HL-60 (cell line): ENCODE measurements at regions not wholly inside any gene's neighbourhood (a gene's known extent, or its start where the extent isn't known, plus 50 kb on each side); places are given as distances from the start of the nearest gene placed in this dataset.

Experiments used
- DNase-seq, 2 experiments: peaks; one replicate each; pipeline ENCODE4 v3.0.0-alpha.2; 2010 to 2020; ENCODE audit warnings: low read depth in 1 of 2, low spot score in 1 of 2
- H3K27ac ChIP-seq: fragments of 250-450 bp; sonication (Bioruptor Pico); replicated peaks from 2 replicates; pipeline ENCODE4 v1.5.1; 2020; ENCODE audit warnings: mild to moderate bottlenecking, moderate library complexity
- H3K27me3 ChIP-seq: fragments of 250-450 bp; sonication (Bioruptor Pico); 2 replicates; pipeline ENCODE4 v1.5.1; 2021; ENCODE audit warnings: mild to moderate bottlenecking, moderate library complexity; ENCODE audit not compliant: insufficient read depth, poor library complexity, severe bottlenecking
- H3K4me3 ChIP-seq: replicated peaks from 2 replicates; pipeline ENCODE4 v1.5.1; 2011; ENCODE audit warnings: mild to moderate bottlenecking, control low read depth, low read length; ENCODE audit not compliant: insufficient read depth
- CTCF ChIP-seq: IDR thresholded peaks from one replicate; pipeline ENCODE4 v1.5.1; 2011; ENCODE audit warnings: low read length, control low read depth, inconsistent platforms; ENCODE audit not compliant: insufficient read depth
- GABPA ChIP-seq: IDR thresholded peaks from 2 replicates; pipeline ENCODE4 v1.6.1; 2012; ENCODE audit warnings: low read depth
- POLR2AphosphoS5 ChIP-seq: IDR thresholded peaks from 2 replicates; pipeline ENCODE4 v1.6.1; 2012; ENCODE audit warnings: low read depth
- REST ChIP-seq: IDR thresholded peaks from 2 replicates; pipeline ENCODE4 v1.6.1; 2012; ENCODE audit warnings: low read depth; ENCODE audit not compliant: insufficient replicate concordance
- SPI1 ChIP-seq: IDR thresholded peaks from 2 replicates; pipeline ENCODE4 v1.6.1; 2012; ENCODE audit warnings: low read depth, mild to moderate bottlenecking, borderline replicate concordance

- TF ChIP-seq POLR2AphosphoS5 (no peak), REST (no peak), CTCF (no peak), GABPA (no peak), SPI1 (no peak)
- Histone ChIP-seq H3K27me3 (no peaks in the 10 kb centered on the region), H3K4me3 (no peak overlapping the region), H3K27ac (no peak overlapping the region)
- DNase-seq, result no peak
Observed at GRCh38 chr1:67594764-67595163, 90.2 kb upstream of the GADD45A start.

- Histone ChIP-seq H3K27ac (no peak overlapping the region), H3K27me3 (no peaks in the 10 kb centered on the region), H3K4me3 (no peak overlapping the region)
- no peak for DNase-seq
- no peak for TF ChIP-seq POLR2AphosphoS5
- no peak for TF ChIP-seq CTCF
- TF ChIP-seq REST, result no peak
- TF ChIP-seq SPI1, result no peak
- TF ChIP-seq GABPA, result no peak
Observed at GRCh38 chr1:67596674-67597073, 88.3 kb upstream of the GADD45A start.

GRCh38 chr1:67597336-67597735 lies 87.7 kb upstream of the GADD45A start:
- Histone ChIP-seq H3K27me3 (no peaks in the 10 kb centered on the region), H3K4me3 (no peak overlapping the region), H3K27ac (no peak overlapping the region)
- TF ChIP-seq GABPA (no peak), SPI1 (no peak), CTCF (no peak), REST (no peak), POLR2AphosphoS5 (no peak)
- no peak for DNase-seq
